Astrocyte (in vitro differentiated cells and primary cell): ENCODE measurements at regions not wholly inside any gene's neighbourhood (a gene's known extent, or its start where the extent isn't known, plus 50 kb on each side); places are given as distances from the start of the nearest gene placed in this dataset.
"Not testable (repeated sequence)": the region's sequence is repeated elsewhere in the genome, so short reads cannot be mapped to it uniquely, and the experiment has no call there.

Experiments used
- DNase-seq: peaks from one replicate; pipeline ENCODE4 v3.0.0-alpha.2; 2010; ENCODE audit warnings: low read depth
- FAIRE-seq: peaks from 2 replicates; lab custom pipeline; 2011; peaks lifted over from hg19 to GRCh38; lab: Jason Lieb, UNC
- H2AFZ ChIP-seq: 2 replicates; pipeline ENCODE4 v1.6.0; 2012; ENCODE audit warnings: low read depth, low read length, inconsistent platforms
- H3K27ac ChIP-seq: 2 replicates; pipeline ENCODE4 v1.5.1; 2011; ENCODE audit warnings: low read depth, low read length, inconsistent platforms
- H3K27me3 ChIP-seq: 2 replicates; pipeline ENCODE4 v1.6.0; 2011; ENCODE audit warnings: low read length, inconsistent platforms; ENCODE audit not compliant: insufficient read depth
- H3K36me3 ChIP-seq: 2 replicates; pipeline ENCODE4 v1.5.1; 2011; ENCODE audit warnings: low read length, inconsistent platforms; ENCODE audit not compliant: insufficient read depth
- H3K4me1 ChIP-seq: 2 replicates; pipeline ENCODE4 v1.5.1; 2011; ENCODE audit warnings: low read length, inconsistent platforms; ENCODE audit not compliant: insufficient read depth
- H3K4me2 ChIP-seq: 2 replicates; pipeline ENCODE4 v1.6.0; 2012; ENCODE audit warnings: low read length, inconsistent platforms
- H3K4me3 ChIP-seq: 2 replicates; pipeline ENCODE4 v1.5.1; 2011; ENCODE audit warnings: low read depth, mild to moderate bottlenecking, low read length, inconsistent platforms; ENCODE audit not compliant: insufficient read depth
- H3K79me2 ChIP-seq: 2 replicates; pipeline ENCODE4 v1.6.0; 2012; ENCODE audit warnings: mild to moderate bottlenecking, low read length, inconsistent platforms; ENCODE audit not compliant: insufficient read depth
- H3K9ac ChIP-seq: 2 replicates; pipeline ENCODE4 v1.6.0; 2012; ENCODE audit warnings: mild to moderate bottlenecking, low read length, inconsistent platforms
- H3K9me3 ChIP-seq: 2 replicates; pipeline ENCODE4 v1.5.1; 2012; ENCODE audit warnings: low read depth, mild to moderate bottlenecking, low read length, inconsistent platforms; ENCODE audit not compliant: insufficient read depth
- H4K20me1 ChIP-seq: 2 replicates; pipeline ENCODE4 v1.6.0; 2012; ENCODE audit warnings: low read length, inconsistent platforms; ENCODE audit not compliant: insufficient read depth
- H3K27ac Mint-ChIP-seq: one replicate; pipeline ENCODE4 v1.8.0; 2021; ENCODE audit warnings: mild to moderate bottlenecking, mixed read lengths; ENCODE audit not compliant: unreplicated experiment
- H3K27me3 Mint-ChIP-seq: one replicate; pipeline ENCODE4 v1.8.0; 2021; ENCODE audit warnings: low read depth, mixed read lengths; ENCODE audit not compliant: unreplicated experiment
- H3K36me3 Mint-ChIP-seq: one replicate; pipeline ENCODE4 v1.8.0; 2021; ENCODE audit warnings: low read depth, mixed read lengths; ENCODE audit not compliant: unreplicated experiment
- H3K4me1 Mint-ChIP-seq: one replicate; pipeline ENCODE4 v1.8.0; 2021; ENCODE audit warnings: low read depth, mixed read lengths; ENCODE audit not compliant: unreplicated experiment
- H3K4me3 Mint-ChIP-seq: one replicate; pipeline ENCODE4 v1.8.0; 2021; ENCODE audit warnings: mild to moderate bottlenecking, moderate library complexity, mixed read lengths; ENCODE audit not compliant: unreplicated experiment
- H3K9me3 Mint-ChIP-seq: one replicate; pipeline ENCODE4 v1.8.0; 2021; ENCODE audit warnings: mild to moderate bottlenecking, mixed read lengths; ENCODE audit not compliant: unreplicated experiment
- EZH2 ChIP-seq: IDR thresholded peaks from 2 replicates; pipeline ENCODE4 v1.6.1; 2012; ENCODE audit warnings: mild to moderate bottlenecking, low read length, inconsistent platforms; ENCODE audit not compliant: insufficient read depth
- TF ChIP-seq, protein P1 (sequence below): IDR thresholded peaks from 2 replicates; pipeline ENCODE4 v1.5.1; 2011; ENCODE audit warnings: low read depth, mild to moderate bottlenecking, inconsistent platforms, low read length, moderate library complexity; ENCODE audit not compliant: insufficient read depth

DNA sequence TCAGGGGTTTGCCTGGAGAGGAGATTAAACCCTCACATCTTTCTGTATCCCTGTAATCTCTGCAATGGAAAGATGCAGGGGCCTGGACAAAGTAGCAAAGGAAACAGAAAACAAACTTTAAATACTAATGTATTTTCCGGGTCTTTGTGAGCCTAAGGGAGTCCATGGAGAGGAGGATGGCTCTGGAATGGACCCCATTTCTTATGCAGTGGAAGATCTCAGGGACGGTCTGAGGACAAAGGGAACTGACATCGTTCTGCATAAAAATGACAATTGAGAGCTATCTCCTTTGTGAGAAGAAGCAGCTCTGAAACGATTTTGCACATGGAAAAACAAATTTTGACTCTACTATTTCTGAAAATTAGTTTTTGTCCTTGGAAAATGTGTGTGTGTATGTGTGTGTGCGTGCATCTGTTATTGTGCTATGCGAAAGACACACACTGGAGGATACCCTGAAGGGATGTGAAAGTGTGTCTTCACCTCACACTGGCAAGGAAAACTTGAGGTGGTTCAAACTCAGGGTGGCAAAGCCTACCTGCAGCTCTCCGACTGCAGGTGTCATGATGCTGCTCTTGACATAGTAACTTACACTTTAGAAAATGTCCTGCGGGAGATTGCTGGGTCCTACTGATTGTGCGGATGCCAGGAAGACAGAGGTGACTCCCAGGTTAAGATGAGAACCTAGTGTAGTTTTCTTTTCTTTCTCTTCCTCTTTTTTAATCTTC lies 126.4 kb upstream of the JADE1 start:
- Mint-ChIP-seq H3K36me3 (peaks cover 5% of the 10 kb centered on the region), H3K4me3 (no peak overlapping the region)
- H3K4me2 ChIP-seq, result no peak overlapping the region

DNA sequence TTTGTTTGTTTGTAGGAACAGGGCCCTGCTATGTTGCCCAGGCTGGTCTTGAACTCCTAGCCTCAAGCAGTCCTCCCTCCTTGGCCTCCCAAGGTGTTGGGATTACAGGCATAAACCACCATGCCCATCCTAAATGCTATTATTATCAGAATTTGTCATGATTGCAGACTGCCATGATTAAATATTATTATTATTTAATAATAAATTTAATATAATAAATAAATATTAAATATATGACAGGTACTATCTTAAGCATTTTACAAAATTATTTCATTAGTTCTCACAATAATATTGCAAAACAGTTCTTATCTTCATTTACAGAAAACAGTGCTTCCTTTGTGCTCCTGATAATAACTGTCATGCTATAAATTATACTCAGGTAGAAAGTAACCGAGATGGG lies 133.4 kb upstream of the JADE1 start:
- Histone ChIP-seq H2AFZ (no peak overlapping the region), H3K4me2 (no peak overlapping the region), H3K4me3 (no peak overlapping the region), H3K9ac (no peak overlapping the region), H3K36me3 (no peaks in the 10 kb centered on the region), H3K9me3 (no peaks in the 10 kb centered on the region), H4K20me1 (no peaks in the 10 kb centered on the region), H3K27ac (no peak overlapping the region), H3K27me3 (no peaks in the 10 kb centered on the region), H3K4me1 (no peaks in the 10 kb centered on the region), H3K79me2 (no peaks in the 10 kb centered on the region)
- no peak overlapping the region for H3K27ac Mint-ChIP-seq
- H3K36me3 Mint-ChIP-seq, result no peaks in the 10 kb centered on the region
- no peak for DNase-seq
- FAIRE-seq, result no peak
- H3K9me3 Mint-ChIP-seq, result peaks cover 4% of the 10 kb centered on the region
- H3K27me3 Mint-ChIP-seq, result no peaks in the 10 kb centered on the region
- peaks cover 2% of the 10 kb centered on the region for H3K4me1 Mint-ChIP-seq
- H3K4me3 Mint-ChIP-seq, result no peak overlapping the region
- no peak for TF ChIP-seq EZH2
- TF ChIP-seq, protein P1, sequence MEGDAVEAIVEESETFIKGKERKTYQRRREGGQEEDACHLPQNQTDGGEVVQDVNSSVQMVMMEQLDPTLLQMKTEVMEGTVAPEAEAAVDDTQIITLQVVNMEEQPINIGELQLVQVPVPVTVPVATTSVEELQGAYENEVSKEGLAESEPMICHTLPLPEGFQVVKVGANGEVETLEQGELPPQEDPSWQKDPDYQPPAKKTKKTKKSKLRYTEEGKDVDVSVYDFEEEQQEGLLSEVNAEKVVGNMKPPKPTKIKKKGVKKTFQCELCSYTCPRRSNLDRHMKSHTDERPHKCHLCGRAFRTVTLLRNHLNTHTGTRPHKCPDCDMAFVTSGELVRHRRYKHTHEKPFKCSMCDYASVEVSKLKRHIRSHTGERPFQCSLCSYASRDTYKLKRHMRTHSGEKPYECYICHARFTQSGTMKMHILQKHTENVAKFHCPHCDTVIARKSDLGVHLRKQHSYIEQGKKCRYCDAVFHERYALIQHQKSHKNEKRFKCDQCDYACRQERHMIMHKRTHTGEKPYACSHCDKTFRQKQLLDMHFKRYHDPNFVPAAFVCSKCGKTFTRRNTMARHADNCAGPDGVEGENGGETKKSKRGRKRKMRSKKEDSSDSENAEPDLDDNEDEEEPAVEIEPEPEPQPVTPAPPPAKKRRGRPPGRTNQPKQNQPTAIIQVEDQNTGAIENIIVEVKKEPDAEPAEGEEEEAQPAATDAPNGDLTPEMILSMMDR, result no peak

More for the DNA sequence above, 126.4 kb upstream of the JADE1 start:
- H3K4me3 ChIP-seq, result no peak overlapping the region
- H3K27ac Mint-ChIP-seq, result no peak overlapping the region
- H3K36me3 ChIP-seq, result no peaks in the 10 kb centered on the region
- FAIRE-seq, result no peak
- peaks cover under 1% of the 10 kb centered on the region for H3K4me1 Mint-ChIP-seq
- H3K9me3 ChIP-seq, result peaks cover 4% of the 10 kb centered on the region
- peaks cover 2% of the 10 kb centered on the region for H3K27me3 Mint-ChIP-seq
- H3K9ac ChIP-seq, result no peak overlapping the region
- no peaks in the 10 kb centered on the region for H3K79me2 ChIP-seq
- no peaks in the 10 kb centered on the region for H4K20me1 ChIP-seq
- no peaks in the 10 kb centered on the region for H3K4me1 ChIP-seq
- peaks cover 15% of the 10 kb centered on the region for H3K9me3 Mint-ChIP-seq
- no peak overlapping the region for H3K27ac ChIP-seq
- DNase-seq, result no peak
- TF ChIP-seq, protein P1, result no peak
- TF ChIP-seq EZH2, result no peak
- H3K27me3 ChIP-seq, result no peaks in the 10 kb centered on the region
- no peak overlapping the region for H2AFZ ChIP-seq

- H2AFZ ChIP-seq, result no peak overlapping the region
- H4K20me1 ChIP-seq, result no peaks in the 10 kb centered on the region
- no peaks in the 10 kb centered on the region for H3K4me1 ChIP-seq
- Mint-ChIP-seq H3K9me3 (peaks cover 7% of the 10 kb centered on the region), H3K27me3 (no peaks in the 10 kb centered on the region), H3K27ac (no peak overlapping the region), H3K36me3 (no peaks in the 10 kb centered on the region), H3K4me3 (no peak overlapping the region), H3K4me1 (peaks cover 2% of the 10 kb centered on the region)
- TF ChIP-seq, protein P1, result no peak
- no peak for TF ChIP-seq EZH2
- H3K9me3 ChIP-seq, result no peaks in the 10 kb centered on the region
- no peak for DNase-seq
- no peaks in the 10 kb centered on the region for H3K79me2 ChIP-seq
- no peak overlapping the region for H3K27ac ChIP-seq
- H3K9ac ChIP-seq, result no peak overlapping the region
- no peak overlapping the region for H3K4me3 ChIP-seq
- FAIRE-seq, result no peak
- H3K4me2 ChIP-seq, result no peak overlapping the region
- H3K36me3 ChIP-seq, result no peaks in the 10 kb centered on the region
- H3K27me3 ChIP-seq, result no peaks in the 10 kb centered on the region
Observed at GRCh38 chr4:128675083-128675482, 134.4 kb upstream of the JADE1 start.

- H3K4me1 Mint-ChIP-seq, H4K20me1 ChIP-seq, H3K79me2 ChIP-seq, H3K4me3 Mint-ChIP-seq, H3K27me3 Mint-ChIP-seq, H3K9ac ChIP-seq, H3K36me3 ChIP-seq, H3K36me3 Mint-ChIP-seq, FAIRE-seq, H3K4me2 ChIP-seq, DNase-seq, H3K27ac ChIP-seq, H2AFZ ChIP-seq, H3K27me3 ChIP-seq, H3K27ac Mint-ChIP-seq, H3K4me3 ChIP-seq, H3K9me3 ChIP-seq, H3K4me1 ChIP-seq: not testable (repeated sequence)
- H3K9me3 Mint-ChIP-seq, result peaks cover 14% of the 10 kb centered on the region
Observed at GRCh38 chr4:128673159-128673558, 136.3 kb upstream of the JADE1 start.
